WTC11 (cell line): ENCODE measurements at regions not wholly inside any gene's neighbourhood (a gene's known extent, or its start where the extent isn't known, plus 50 kb on each side); places are given as distances from the start of the nearest gene placed in this dataset.

Source experiments
- ATAC-seq: fragments of 200-7000 bp; cut with Tn5 transposase; 2 replicates; pipeline ENCODE4 v1.10.0; 2021; ENCODE audit warnings: mild to moderate bottlenecking, moderate library complexity
- CTCF ChIA-PET: fragments of 300-600 bp; sonication (Branson Sonifier 250); formaldehyde crosslinking; loops from one replicate; lab custom pipeline; 2021; ENCODE audit warnings: antibody characterized with exemption; lab: Charles Lee
- POLR2A ChIA-PET: fragments of 350-600 bp; sonication (Branson Sonifier 250); formaldehyde crosslinking; loops from one replicate; lab custom pipeline; 2021; ENCODE audit warnings: antibody characterized with exemption; lab: Charles Lee
- DNase-seq: peaks from one replicate; pipeline ENCODE4 v3.0.0; 2021; ENCODE audit warnings: low spot score
- H3K27ac Mint-ChIP-seq: 2 replicates; pipeline ENCODE4 v1.8.0; 2021; ENCODE audit warnings: mixed read lengths
- H3K27me3 Mint-ChIP-seq: 2 replicates; pipeline ENCODE4 v1.8.0; 2021; ENCODE audit warnings: low read depth, mild to moderate bottlenecking, moderate library complexity, mixed read lengths
- H3K36me3 Mint-ChIP-seq: 2 replicates; pipeline ENCODE4 v1.8.0; 2021; ENCODE audit warnings: mixed read lengths
- H3K4me1 Mint-ChIP-seq: 2 replicates; pipeline ENCODE4 v1.8.0; 2022; ENCODE audit warnings: mixed read lengths
- H3K4me3 Mint-ChIP-seq: 2 replicates; pipeline ENCODE4 v1.8.0; 2021; ENCODE audit warnings: mild to moderate bottlenecking, moderate library complexity, mixed read lengths
- H3K9me3 Mint-ChIP-seq: 2 replicates; pipeline ENCODE4 v1.8.0; 2021; ENCODE audit warnings: mixed read lengths
- CDX4 ChIP-seq: fragments of 250-450 bp; sonication (Bioruptor Pico); IDR thresholded peaks from 2 replicates; pipeline ENCODE4 v1.9.0; 2021; ENCODE audit warnings: moderate library complexity, mild to moderate bottlenecking, inconsistent platforms, borderline replicate concordance
- CREB1 ChIP-seq: sonication (generic); formaldehyde crosslinking; IDR thresholded peaks from 2 replicates; pipeline ENCODE4 v1.8.0; 2023; ENCODE audit warnings: mild to moderate bottlenecking, missing genetic modification reagents
- CREM ChIP-seq: sonication (generic); formaldehyde crosslinking; IDR thresholded peaks from 2 replicates; pipeline ENCODE4 v1.8.1; 2022; ENCODE audit warnings: mild to moderate bottlenecking, missing genetic modification reagents, moderate library complexity
- E2F5 ChIP-seq: sonication (generic); formaldehyde crosslinking; IDR thresholded peaks from 2 replicates; pipeline ENCODE4 v1.8.1; 2022; ENCODE audit warnings: mild to moderate bottlenecking, moderate library complexity, missing genetic modification reagents
- ERG ChIP-seq: fragments of 250-450 bp; sonication (Bioruptor Pico); IDR thresholded peaks from 2 replicates; pipeline ENCODE4 v1.8.0; 2021; ENCODE audit warnings: mild to moderate bottlenecking
- ESRRA ChIP-seq: sonication (generic); formaldehyde crosslinking; IDR thresholded peaks from 2 replicates; pipeline ENCODE4 v1.8.1; 2022; ENCODE audit warnings: mild to moderate bottlenecking, missing genetic modification reagents, borderline replicate concordance
- FOXK1 ChIP-seq: sonication (generic); formaldehyde crosslinking; IDR thresholded peaks from 2 replicates; pipeline ENCODE4 v1.8.0; 2022; ENCODE audit warnings: mild to moderate bottlenecking, moderate library complexity, missing genetic modification reagents
- GRHL2 ChIP-seq: fragments of 250-450 bp; sonication (Bioruptor Pico); IDR thresholded peaks from 2 replicates; pipeline ENCODE4 v1.8.0; 2022; ENCODE audit warnings: mild to moderate bottlenecking, moderate library complexity; ENCODE audit not compliant: insufficient replicate concordance, severe bottlenecking
- GTF2I ChIP-seq: fragments of 250-450 bp; sonication (Bioruptor Pico); conservative IDR thresholded peaks from 2 replicates; pipeline ENCODE4 v1.4.0; 2021; ENCODE audit warnings: mild to moderate bottlenecking
- MLX ChIP-seq: sonication (generic); formaldehyde crosslinking; IDR thresholded peaks from 2 replicates; pipeline ENCODE4 v1.8.1; 2023; ENCODE audit warnings: mild to moderate bottlenecking, missing genetic modification reagents, moderate library complexity
- MXD4 ChIP-seq: fragments of 250-450 bp; sonication (Bioruptor Pico); IDR thresholded peaks from 2 replicates; pipeline ENCODE4 v1.8.0; 2021; ENCODE audit warnings: mild to moderate bottlenecking, moderate library complexity, borderline replicate concordance
- MYBL2 ChIP-seq: sonication (generic); formaldehyde crosslinking; IDR thresholded peaks from 2 replicates; pipeline ENCODE4 v1.8.1; 2023; ENCODE audit warnings: mild to moderate bottlenecking, moderate library complexity, missing genetic modification reagents
- NFATC4 ChIP-seq: fragments of 250-450 bp; sonication (Bioruptor Pico); IDR thresholded peaks from 2 replicates; pipeline ENCODE4 v1.9.0; 2021; ENCODE audit warnings: mild to moderate bottlenecking
- NFE2L1 ChIP-seq: sonication (generic); formaldehyde crosslinking; IDR thresholded peaks from 2 replicates; pipeline ENCODE4 v1.8.1; 2023; ENCODE audit warnings: missing genetic modification reagents
- OVOL2 ChIP-seq: fragments of 250-450 bp; sonication (Bioruptor Pico); IDR thresholded peaks from 2 replicates; pipeline ENCODE4 v1.9.0; 2021; ENCODE audit warnings: mild to moderate bottlenecking, borderline replicate concordance
- STAT6 ChIP-seq: sonication (generic); formaldehyde crosslinking; conservative IDR thresholded peaks from 2 replicates; pipeline ENCODE4 v1.8.1; 2023; ENCODE audit warnings: mild to moderate bottlenecking, low read depth, missing genetic modification reagents, moderate library complexity
- TEAD4 ChIP-seq: sonication (generic); formaldehyde crosslinking; IDR thresholded peaks from 2 replicates; pipeline ENCODE4 v1.8.0; 2022; ENCODE audit warnings: mild to moderate bottlenecking, missing genetic modification reagents
- USF1 ChIP-seq: sonication (generic); formaldehyde crosslinking; IDR thresholded peaks from 2 replicates; pipeline ENCODE4 v1.8.0; 2022; ENCODE audit warnings: mild to moderate bottlenecking, missing genetic modification reagents
- ZNF317 ChIP-seq: sonication (generic); formaldehyde crosslinking; IDR thresholded peaks from 2 replicates; pipeline ENCODE4 v1.8.1; 2023; ENCODE audit warnings: low read depth, mild to moderate bottlenecking, moderate library complexity, missing genetic modification reagents, borderline replicate concordance
- ZNF396 ChIP-seq: fragments of 250-450 bp; sonication (Bioruptor Pico); IDR thresholded peaks from 2 replicates; pipeline ENCODE4 v1.8.0; 2021; ENCODE audit warnings: mild to moderate bottlenecking, moderate library complexity, borderline replicate concordance
- ZSCAN18 ChIP-seq: fragments of 250-450 bp; sonication (Bioruptor Pico); IDR thresholded peaks from 2 replicates; pipeline ENCODE4 v2.1.2; 2022; ENCODE audit warnings: mild to moderate bottlenecking, moderate library complexity

GRCh38 chr12:89874146-89874545 lies 165.5 kb upstream of the ATP2B1 start:
- ChIA-PET POLR2A (no interaction called here), CTCF (interaction anchor here (0.6 kb wide), 1 partner anchor 333 kb away, joined by 4 read pairs; no protein-coding TSS in a partner anchor)
- Mint-ChIP-seq H3K27me3 (no peaks in the 10 kb centered on the region), H3K4me1 (peaks cover 6% of the 10 kb centered on the region; the same call in 1 of the 2 replicates), H3K4me3 (no peak overlapping the region), H3K36me3 (peaks cover 8% of the 10 kb centered on the region), H3K9me3 (peaks cover 17% of the 10 kb centered on the region), H3K27ac (no peak overlapping the region)
- no peak for TF ChIP-seq TEAD4
- no peak for TF ChIP-seq ERG (CRISPR knock-in tag)
- no peak for TF ChIP-seq MYBL2 (CRISPR knock-in tag)
- no peak for TF ChIP-seq USF1 (CRISPR knock-in tag)
- TF ChIP-seq NFE2L1 (CRISPR knock-in tag) = no peak
- no peak for TF ChIP-seq ZNF317
- no peak for TF ChIP-seq CREM (CRISPR knock-in tag)
- ATAC-seq (no peak), DNase-seq (no peak)

- Mint-ChIP-seq H3K9me3 (peaks cover 17% of the 10 kb centered on the region), H3K4me1 (peaks cover 6% of the 10 kb centered on the region; the same call in 1 of the 2 replicates), H3K36me3 (peaks cover 8% of the 10 kb centered on the region), H3K27ac (no peak overlapping the region), H3K4me3 (no peak overlapping the region), H3K27me3 (no peaks in the 10 kb centered on the region)
- ATAC-seq = no peak
- TF ChIP-seq ESRRA (CRISPR knock-in tag) (no peak), FOXK1 (CRISPR knock-in tag) (no peak), OVOL2 (CRISPR knock-in tag) (no peak), NFE2L1 (CRISPR knock-in tag) (no peak), NFATC4 (no peak), MXD4 (CRISPR knock-in tag) (no peak), GRHL2 (CRISPR knock-in tag) (no peak), CREB1 (CRISPR knock-in tag) (no peak), MLX (CRISPR knock-in tag) (no peak), STAT6 (no peak), ZNF396 (CRISPR knock-in tag) (no peak)
- DNase-seq = no peak
- ChIA-PET POLR2A (no interaction called here), CTCF (interaction anchor here (0.6 kb wide), 1 partner anchor 332 kb away, joined by 4 read pairs; no protein-coding TSS in a partner anchor)
Observed at GRCh38 chr12:89873745-89874144, 165.1 kb upstream of the ATP2B1 start.

GRCh38 chr12:89872922-89873630 lies 164.4 kb upstream of the ATP2B1 start:
- peaks cover 17% of the 10 kb centered on the region for H3K9me3 Mint-ChIP-seq
- H3K36me3 Mint-ChIP-seq = peaks cover 8% of the 10 kb centered on the region
- H3K4me1 Mint-ChIP-seq = peaks cover 6% of the 10 kb centered on the region; the same call in 1 of the 2 replicates
- ATAC-seq = no peak
- H3K27me3 Mint-ChIP-seq = peaks cover 3% of the 10 kb centered on the region
- H3K4me3 Mint-ChIP-seq = no peak overlapping the region
- CTCF ChIA-PET = no interaction called here
- DNase-seq = no peak
- no peak overlapping the region for H3K27ac Mint-ChIP-seq
- POLR2A ChIA-PET = no interaction called here
- TF ChIP-seq E2F5 (CRISPR knock-in tag) (no peak), ZSCAN18 (CRISPR knock-in tag) (no peak), STAT6 (no peak), GTF2I (CRISPR knock-in tag) (no peak), CDX4 (CRISPR knock-in tag) (no peak)
